Brain pericyte (primary cell): ENCODE measurements at regions not wholly inside any gene's neighbourhood (a gene's known extent, or its start where the extent isn't known, plus 50 kb on each side); places are given as distances from the start of the nearest gene placed in this dataset.
"Not testable (repeated sequence)": the region's sequence is repeated elsewhere in the genome, so short reads cannot be mapped to it uniquely, and the experiment has no call there.

Experiments used
- DNase-seq: peaks from one replicate; pipeline ENCODE4 v3.0.0-alpha.2; 2012; ENCODE audit warnings: low read depth, low spot score

DNA sequence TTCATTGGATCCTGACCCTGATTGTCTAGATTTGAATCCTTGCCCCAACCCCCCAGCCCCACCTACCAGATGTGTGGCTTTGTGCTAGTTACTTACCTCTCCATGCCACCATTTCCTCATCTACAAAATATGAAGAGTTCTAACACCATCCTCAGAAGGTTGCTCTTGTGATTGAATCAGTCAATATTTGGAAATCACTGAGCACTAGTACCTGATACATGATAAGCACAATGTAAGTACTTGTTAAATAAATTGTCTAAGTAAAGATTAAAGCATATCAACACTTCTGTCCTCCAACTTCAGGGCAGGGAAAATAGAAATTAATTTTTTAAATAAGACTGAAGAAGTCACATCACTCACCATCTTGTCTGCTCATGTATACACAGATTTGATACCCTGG is 249.6 kb upstream of the KLF3 start:
- no peak for DNase-seq

GRCh38 chr4:38415682-38416081 is 248.3 kb upstream of the KLF3 start:
- DNase-seq: no peak

DNA sequence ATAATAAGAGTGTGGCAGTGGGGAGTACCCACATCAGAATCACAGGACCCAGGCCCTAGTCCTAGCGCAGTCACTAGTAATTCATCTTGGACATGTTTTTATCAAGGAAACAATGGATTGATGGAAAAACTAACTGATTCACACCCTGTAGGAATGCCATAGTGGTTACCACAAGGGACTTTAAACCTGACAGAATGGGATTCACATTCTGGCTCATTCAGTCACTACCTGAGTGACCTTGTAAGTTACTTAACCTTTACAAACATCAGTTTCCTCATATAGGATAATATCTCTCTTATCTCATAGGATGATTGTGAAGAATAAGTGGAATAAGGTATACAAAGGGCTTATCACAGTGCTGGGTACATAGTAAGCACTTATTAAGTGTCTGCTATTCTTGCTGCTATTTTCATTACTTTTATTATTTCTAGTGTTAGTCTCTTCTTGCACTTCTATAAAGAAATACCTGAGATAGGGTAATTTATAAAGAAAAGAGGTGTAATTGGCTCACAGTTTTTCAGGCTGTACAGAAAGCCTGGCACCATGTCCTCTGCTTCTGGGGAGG is 247.5 kb upstream of the KLF3 start:
- DNase-seq: no peak

GRCh38 chr4:38420254-38420653 is 243.7 kb upstream of the KLF3 start:
- not testable (repeated sequence) for DNase-seq

- DNase-seq: no peak
These were observed 241.1 kb upstream of the KLF3 start for GRCh38 chr4:38422850-38423249.

DNA sequence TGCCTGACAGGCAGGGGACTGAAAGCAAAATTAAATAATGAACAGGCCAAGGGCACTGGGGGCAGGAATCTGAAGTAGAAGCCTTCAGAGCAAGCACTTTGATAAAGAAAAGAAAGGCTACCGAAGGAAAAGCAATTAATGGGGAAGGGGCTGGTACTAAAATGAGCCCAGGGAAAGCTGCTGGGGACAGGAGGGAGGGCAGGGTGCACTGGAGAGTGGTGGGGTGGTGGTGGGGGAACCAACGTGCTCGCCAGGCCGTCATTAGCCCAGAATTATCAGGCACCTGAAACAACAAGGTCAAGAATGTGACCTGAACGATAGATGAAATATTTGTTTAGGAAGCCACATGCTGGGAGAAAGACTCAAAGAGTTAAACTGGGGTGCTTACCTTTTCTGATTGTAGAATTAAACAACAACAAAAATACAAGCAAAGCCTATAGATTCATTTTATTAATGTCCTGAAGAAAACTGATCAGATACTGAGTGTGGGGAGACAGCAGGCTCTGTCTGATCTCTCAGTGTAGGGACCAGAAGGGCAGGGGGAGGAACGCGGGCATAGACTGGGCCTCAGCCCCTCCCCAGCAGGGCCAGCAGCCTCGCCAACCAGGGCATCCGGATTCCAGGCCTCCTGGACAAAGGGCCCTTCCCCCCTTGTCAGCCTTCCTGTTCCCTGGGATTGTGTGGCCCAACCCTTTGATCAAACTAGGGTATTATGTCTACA is 239.7 kb upstream of the KLF3 start:
- no peak for DNase-seq

GRCh38 chr4:38426532-38426931 is 237.5 kb upstream of the KLF3 start:
- no peak for DNase-seq

GRCh38 chr4:38430841-38431240 is 233.2 kb upstream of the KLF3 start:
- DNase-seq: no peak

GRCh38 chr4:38442073-38442788 is 221.8 kb upstream of the KLF3 start:
- DNase-seq: no peak

GRCh38 chr4:38449506-38450174 is 214.4 kb upstream of the KLF3 start:
- no peak for DNase-seq

DNA sequence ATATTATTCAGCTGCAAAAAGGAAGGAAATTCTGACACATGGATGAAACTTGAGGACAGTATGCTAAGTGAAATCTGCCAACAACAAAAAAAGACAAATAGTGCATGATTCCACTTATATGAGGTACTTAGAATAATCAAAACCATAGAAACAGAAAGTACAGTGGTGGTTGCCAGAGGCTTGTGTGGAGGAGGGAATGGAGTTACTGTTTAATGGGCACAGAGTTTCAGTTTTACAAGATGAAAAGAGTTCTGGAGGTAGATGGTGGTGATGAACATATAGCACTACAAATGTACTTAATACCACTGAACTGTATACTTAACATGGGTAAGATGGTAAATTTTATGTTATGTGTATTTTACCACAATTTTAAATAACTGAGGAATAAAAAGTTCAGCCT is 212.0 kb upstream of the KLF3 start:
- DNase-seq: no peak

DNA sequence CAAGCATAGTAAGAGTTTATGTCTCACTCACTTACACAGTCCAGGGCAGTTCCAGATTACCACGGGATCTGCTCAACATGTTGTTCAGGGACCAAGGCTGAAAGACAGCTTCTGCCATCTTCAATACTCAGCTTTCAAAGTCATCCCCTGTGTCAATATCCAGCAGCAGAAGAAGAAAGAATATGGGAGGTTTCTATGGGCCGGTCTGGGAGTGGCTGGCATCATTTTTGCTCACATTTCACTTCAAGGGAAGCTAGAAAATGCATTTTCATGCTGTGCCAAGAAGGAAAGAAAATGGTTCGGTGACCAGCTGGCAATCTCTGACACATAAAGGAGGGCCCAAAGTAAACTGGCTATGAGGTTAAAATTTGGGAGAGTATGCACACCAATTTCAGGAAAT is 211.5 kb upstream of the KLF3 start:
- no peak for DNase-seq

- no peak for DNase-seq
These were observed 210.6 kb upstream of the KLF3 start for GRCh38 chr4:38453253-38453881.

DNA sequence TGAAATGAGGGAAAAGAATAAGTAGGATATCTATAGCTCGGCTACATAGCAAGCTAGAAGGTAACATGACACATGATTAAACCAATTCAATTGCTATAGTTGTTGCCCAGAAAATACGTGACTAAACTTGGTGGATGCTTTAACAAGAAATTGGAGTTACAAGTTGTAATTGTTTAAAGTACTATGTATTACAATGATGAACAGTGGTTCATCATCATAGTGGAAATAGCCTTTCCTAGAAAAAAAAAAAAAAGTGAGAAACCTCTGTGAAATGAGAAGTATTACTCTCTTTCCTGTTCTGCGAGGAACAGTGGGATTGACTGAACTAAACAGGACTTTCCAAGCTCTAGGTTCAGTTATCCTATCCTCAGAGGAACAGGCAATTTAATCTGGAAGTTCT is 209.7 kb upstream of the KLF3 start:
- DNase-seq: no peak

DNA sequence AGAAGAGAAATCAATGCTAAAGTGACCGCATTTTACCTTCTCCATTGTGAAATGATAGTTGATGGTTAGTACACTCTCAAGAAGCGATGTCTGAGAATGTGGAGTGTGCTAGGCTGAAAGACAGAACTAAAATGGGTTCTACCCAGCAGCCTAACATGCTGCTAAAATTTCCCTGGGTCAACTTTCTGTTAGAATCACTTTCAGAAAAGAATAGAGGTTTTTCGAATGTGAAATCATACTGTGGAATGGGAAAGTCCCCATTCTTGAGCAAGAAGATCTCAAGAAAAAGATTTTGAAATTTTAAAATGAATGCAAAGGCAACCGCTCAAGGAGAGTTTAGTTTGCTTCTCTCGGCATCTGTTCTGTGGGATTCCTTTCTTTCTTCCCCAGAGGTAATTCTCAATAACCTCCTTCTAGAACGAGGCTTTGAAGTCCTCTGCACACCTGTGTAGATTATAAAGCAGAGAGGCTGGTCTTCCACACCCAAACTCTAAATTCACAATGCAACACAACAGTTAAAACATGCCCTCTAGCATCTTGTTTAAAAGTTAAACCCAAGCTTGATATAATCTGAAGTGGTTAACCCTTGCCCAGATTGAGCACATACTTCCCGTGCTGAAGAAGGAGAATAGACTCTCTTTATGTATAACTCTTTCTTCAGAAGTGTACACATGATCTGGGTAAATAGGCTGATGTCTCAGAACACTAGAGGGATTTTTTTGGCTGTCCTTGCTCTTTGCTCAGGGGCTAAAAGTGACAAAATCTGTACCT is 208.7 kb upstream of the KLF3 start:
- DNase-seq: no peak

GRCh38 chr4:38456096-38456495 is 207.9 kb upstream of the KLF3 start:
- no peak for DNase-seq

DNA sequence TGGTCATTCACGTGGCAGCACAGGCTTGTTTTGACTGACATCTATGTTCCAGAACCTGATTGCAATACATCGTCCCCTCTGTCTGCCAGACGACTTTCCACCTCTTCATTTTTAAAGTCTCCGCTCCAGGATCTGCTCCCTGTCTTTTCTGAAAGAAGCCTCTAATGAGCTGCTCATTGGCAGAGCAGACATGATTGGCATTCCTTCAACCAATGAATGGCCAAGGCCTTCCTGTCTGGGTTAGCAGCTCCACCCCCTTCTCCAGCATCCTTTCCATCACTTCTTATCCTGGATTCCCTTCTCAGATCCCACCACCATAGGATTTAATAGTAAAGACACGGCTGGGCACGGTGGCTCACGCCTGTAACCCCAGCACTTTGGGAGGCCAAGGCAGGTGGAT is 202.7 kb upstream of the KLF3 start:
- no peak for DNase-seq

GRCh38 chr4:38462367-38463055 is 201.5 kb upstream of the KLF3 start:
- DNase-seq: no peak

- no peak for DNase-seq
These were observed 200.6 kb upstream of the KLF3 start for GRCh38 chr4:38463268-38463958.

DNA sequence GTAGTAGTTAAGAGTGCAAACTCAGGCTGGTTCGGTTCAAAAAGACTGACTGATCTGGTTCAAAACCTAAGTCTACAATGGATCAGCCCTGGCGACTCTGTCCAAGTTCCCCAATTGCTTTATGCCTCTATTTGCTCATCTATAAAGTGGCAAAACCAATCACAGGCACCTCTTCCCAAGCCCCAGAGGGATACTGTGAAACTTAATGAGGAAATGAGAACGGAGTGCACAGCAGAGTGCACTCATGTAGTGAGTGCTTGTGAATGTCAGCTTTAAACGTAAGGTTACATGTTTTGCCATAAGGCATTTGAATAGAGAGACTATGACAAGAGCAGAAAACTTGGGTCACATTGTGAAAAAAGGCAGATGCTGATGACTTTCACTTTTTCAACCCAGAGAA is 199.7 kb upstream of the KLF3 start:
- DNase-seq: no peak
